ENCODE measurements at regions not wholly inside any gene's neighbourhood (a gene's known extent, or its start where the extent isn't known, plus 50 kb on each side); places are given as distances from the start of the nearest gene placed in this dataset.
A peak's percentile ranks its signal among the peaks of the same experiment; 100 is the strongest.

GRCh38 chr13:107812014-107812412 is 403.3 kb downstream of the LIG4 start:
- ATAC-seq, result no peak
- TF ChIP-seq CREB5 (CRISPR knock-in tag; IDR thresholded peaks at IDR 0.05; ENCODE audit: low read depth) (no peak), CSRNP3 (CRISPR knock-in tag; IDR thresholded peaks at IDR 0.05) (no peak), CSDC2 (CRISPR knock-in tag; IDR thresholded peaks at IDR 0.05) (no peak), TCF4 (CRISPR knock-in tag; IDR thresholded peaks at IDR 0.05; ENCODE audit: borderline replicate concordance) (no peak), ARNTL (CRISPR knock-in tag; IDR thresholded peaks at IDR 0.05; ENCODE audit: borderline replicate concordance, low read depth) (no peak), PATZ1 (CRISPR knock-in tag; IDR thresholded peaks at IDR 0.05; ENCODE audit: borderline replicate concordance) (no peak), TOX (CRISPR knock-in tag; IDR thresholded peaks at IDR 0.05; ENCODE audit: borderline replicate concordance) (no peak), ZNF70 (CRISPR knock-in tag; IDR thresholded peaks at IDR 0.05) (no peak), ZC3H10 (CRISPR knock-in tag; IDR thresholded peaks at IDR 0.05) (no peak), ESRRG (CRISPR knock-in tag; IDR thresholded peaks at IDR 0.05) (no peak), PPARA (CRISPR knock-in tag; IDR thresholded peaks at IDR 0.05; ENCODE audit: borderline replicate concordance) (no peak), SNAI2 (CRISPR knock-in tag; IDR thresholded peaks at IDR 0.05) (no peak), POU6F1 (CRISPR knock-in tag; IDR thresholded peaks at IDR 0.05; ENCODE audit: borderline replicate concordance, low read depth) (no peak)

- no peak for ATAC-seq
Measured at GRCh38 chr13:107811233-107812013, 403.9 kb downstream of the LIG4 start.

GRCh38 chr13:107809125-107809524 is 406.2 kb downstream of the LIG4 start:
- ATAC-seq, result no peak
- TF ChIP-seq TOX (CRISPR knock-in tag; IDR thresholded peaks at IDR 0.05; ENCODE audit: borderline replicate concordance), result no peak
- no peak for TF ChIP-seq CSRNP3 (CRISPR knock-in tag; IDR thresholded peaks at IDR 0.05)
- no peak for TF ChIP-seq ZNF70 (CRISPR knock-in tag; IDR thresholded peaks at IDR 0.05)
- no peak for TF ChIP-seq BACH2 (CRISPR knock-in tag; IDR thresholded peaks at IDR 0.05; ENCODE audit: borderline replicate concordance)
- no peak for TF ChIP-seq ZNF8 (CRISPR knock-in tag; IDR thresholded peaks at IDR 0.05)

More at GRCh38 chr13:107811233-107812013, 403.9 kb downstream of the LIG4 start:
- TF ChIP-seq TSHZ2 (CRISPR knock-in tag; IDR thresholded peaks at IDR 0.05), result peak; percentile 65; the same call in 1 of the 2 replicates
- TF ChIP-seq CSDC2 (CRISPR knock-in tag; IDR thresholded peaks at IDR 0.05), result no peak
- TF ChIP-seq TCF4 (CRISPR knock-in tag; IDR thresholded peaks at IDR 0.05; ENCODE audit: borderline replicate concordance), result peak; percentile 49; the same call in 1 of the 2 replicates
- TF ChIP-seq ISL1 (CRISPR knock-in tag; IDR thresholded peaks at IDR 0.05), result peak; percentile 60; the same call in 1 of the 2 replicates
